Calu3 (cell line): ENCODE measurements at regions not wholly inside any gene's neighbourhood (a gene's known extent, or its start where the extent isn't known, plus 50 kb on each side); places are given as distances from the start of the nearest gene placed in this dataset.

Experiments
- BruUV-seq: library from RNA; stranded (reverse); fragments of 400-500 nt; replicated peaks from 2 replicates; lab custom pipeline; 2021; lab: Mats Ljungman, UMichigan
- CTCF ChIA-PET: fragments of 300-600 bp; sonication (Branson Sonifier 250); formaldehyde crosslinking; loops from one replicate; lab custom pipeline; 2022; ENCODE audit warnings: antibody characterized with exemption; lab: Charles Lee
- DNase-seq: peaks from one replicate; pipeline ENCODE4 v3.0.0; 2022
- H3K27ac Mint-ChIP-seq: one replicate; pipeline ENCODE4 v1.8.0; 2022; ENCODE audit warnings: mixed read lengths; ENCODE audit not compliant: unreplicated experiment
- H3K27me3 Mint-ChIP-seq: one replicate; pipeline ENCODE4 v1.8.0; 2022; ENCODE audit warnings: mixed read lengths; ENCODE audit not compliant: unreplicated experiment
- H3K36me3 Mint-ChIP-seq: one replicate; pipeline ENCODE4 v1.8.0; 2022; ENCODE audit warnings: mild to moderate bottlenecking, moderate library complexity, mixed read lengths; ENCODE audit not compliant: insufficient read depth, unreplicated experiment
- H3K4me1 Mint-ChIP-seq: one replicate; pipeline ENCODE4 v1.8.0; 2022; ENCODE audit warnings: mild to moderate bottlenecking, low read depth, mixed read lengths; ENCODE audit not compliant: unreplicated experiment
- H3K4me3 Mint-ChIP-seq: one replicate; pipeline ENCODE4 v1.8.0; 2022; ENCODE audit warnings: mild to moderate bottlenecking, low read depth, moderate library complexity, mixed read lengths; ENCODE audit not compliant: unreplicated experiment
- H3K9me3 Mint-ChIP-seq: one replicate; pipeline ENCODE4 v1.8.0; 2022; ENCODE audit warnings: low read depth, mixed read lengths; ENCODE audit not compliant: unreplicated experiment
- intact Hi-C: fragments of 100-400 bp; cut with micrococcal nuclease; formaldehyde crosslinking; loops from one replicate; pipeline ENCODE4 v1.10.0; 2022; ENCODE audit not compliant: unreplicated experiment
- TF ChIP-seq, protein P1 (sequence below): fragments of 200-600 bp; IDR thresholded peaks from one replicate; pipeline ENCODE4 v1.8.0; 2022; ENCODE audit warnings: antibody characterized with exemption; ENCODE audit not compliant: unreplicated experiment

- BruUV-seq, result no TSS peak
- CTCF ChIA-PET, result no interaction called here
- H3K27me3 Mint-ChIP-seq, result peaks cover 24% of the 10 kb centered on the region
- H3K4me1 Mint-ChIP-seq, result no peaks in the 10 kb centered on the region
- H3K27ac Mint-ChIP-seq, result no peak overlapping the region
- no peak overlapping the region for H3K4me3 Mint-ChIP-seq
- intact Hi-C loops, result loop anchor here (10.0 kb wide), 2 partner anchors 503 to 717 kb away; no protein-coding TSS in a partner anchor
- peaks cover 3% of the 10 kb centered on the region for H3K9me3 Mint-ChIP-seq
- DNase-seq, result no peak
- H3K36me3 Mint-ChIP-seq, result no peaks in the 10 kb centered on the region
- TF ChIP-seq, protein P1, sequence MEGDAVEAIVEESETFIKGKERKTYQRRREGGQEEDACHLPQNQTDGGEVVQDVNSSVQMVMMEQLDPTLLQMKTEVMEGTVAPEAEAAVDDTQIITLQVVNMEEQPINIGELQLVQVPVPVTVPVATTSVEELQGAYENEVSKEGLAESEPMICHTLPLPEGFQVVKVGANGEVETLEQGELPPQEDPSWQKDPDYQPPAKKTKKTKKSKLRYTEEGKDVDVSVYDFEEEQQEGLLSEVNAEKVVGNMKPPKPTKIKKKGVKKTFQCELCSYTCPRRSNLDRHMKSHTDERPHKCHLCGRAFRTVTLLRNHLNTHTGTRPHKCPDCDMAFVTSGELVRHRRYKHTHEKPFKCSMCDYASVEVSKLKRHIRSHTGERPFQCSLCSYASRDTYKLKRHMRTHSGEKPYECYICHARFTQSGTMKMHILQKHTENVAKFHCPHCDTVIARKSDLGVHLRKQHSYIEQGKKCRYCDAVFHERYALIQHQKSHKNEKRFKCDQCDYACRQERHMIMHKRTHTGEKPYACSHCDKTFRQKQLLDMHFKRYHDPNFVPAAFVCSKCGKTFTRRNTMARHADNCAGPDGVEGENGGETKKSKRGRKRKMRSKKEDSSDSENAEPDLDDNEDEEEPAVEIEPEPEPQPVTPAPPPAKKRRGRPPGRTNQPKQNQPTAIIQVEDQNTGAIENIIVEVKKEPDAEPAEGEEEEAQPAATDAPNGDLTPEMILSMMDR, result no peak
These were observed 676.9 kb downstream of the ADCYAP1 start for GRCh38 chr18:1581581-1581980.

DNA sequence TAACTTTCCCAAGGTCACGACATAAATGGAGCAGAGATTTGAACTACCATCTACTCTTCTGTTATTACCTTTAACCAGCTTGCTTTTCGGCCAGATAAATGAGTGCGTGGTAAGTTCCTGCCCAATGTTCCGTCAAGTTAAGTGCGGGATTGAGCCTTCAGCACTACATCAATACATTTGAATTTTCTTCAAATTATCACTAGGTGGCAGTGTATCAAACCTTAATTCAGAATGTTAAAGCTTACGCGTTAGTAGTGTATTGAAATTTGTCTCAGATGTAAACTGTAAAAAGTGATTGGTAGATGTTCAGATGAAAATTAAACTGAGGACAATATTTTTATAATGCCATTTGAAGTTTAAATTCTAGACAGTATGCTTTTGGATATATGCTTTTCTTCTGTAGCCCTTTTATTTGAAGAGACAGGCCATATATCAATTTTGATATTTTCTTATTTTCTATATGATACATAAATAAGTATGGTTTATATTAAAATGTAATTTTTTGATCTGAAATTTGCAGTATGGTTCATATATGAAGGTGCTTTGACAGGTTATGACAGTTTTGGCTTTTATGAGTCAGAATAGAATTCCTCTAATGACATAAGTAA, 681.3 kb downstream of the ADCYAP1 start:
- Mint-ChIP-seq H3K27ac (no peak overlapping the region), H3K4me3 (no peak overlapping the region), H3K4me1 (no peaks in the 10 kb centered on the region), H3K9me3 (no peaks in the 10 kb centered on the region), H3K27me3 (peaks cover 24% of the 10 kb centered on the region), H3K36me3 (no peaks in the 10 kb centered on the region)
- CTCF ChIA-PET, result interaction anchor here (1.0 to 1.7 kb wide), 4 partner anchors 11 to 498 kb away, joined by 3 to 11 read pairs (median 4); no protein-coding TSS in a partner anchor
- TF ChIP-seq, protein P1, result peak; percentile 42
- no peak for DNase-seq
- intact Hi-C loops, result loop anchor here (1.0 to 10.0 kb wide), 5 partner anchors 78 to 961 kb away; no protein-coding TSS in a partner anchor
- no TSS peak for BruUV-seq

DNA sequence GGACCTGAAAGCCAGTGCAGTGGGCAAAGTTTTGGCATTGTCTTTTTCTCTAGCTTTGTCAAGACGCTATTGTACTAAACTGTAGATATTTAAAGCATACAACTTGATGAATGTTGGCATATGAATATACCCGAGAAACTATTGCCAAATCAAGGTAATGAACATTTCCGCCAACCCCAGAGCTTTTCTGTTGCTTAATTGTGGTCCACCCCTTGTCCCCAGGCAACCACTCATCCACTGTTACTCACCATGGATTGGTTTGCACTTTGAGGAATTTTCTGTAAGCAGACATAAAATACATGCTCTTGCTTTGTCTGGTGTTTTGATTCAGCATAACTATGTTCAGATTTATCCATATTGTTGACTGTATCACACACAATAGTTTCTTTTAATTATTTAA, 688.4 kb downstream of the ADCYAP1 start:
- H3K4me1 Mint-ChIP-seq, result no peaks in the 10 kb centered on the region
- no peaks in the 10 kb centered on the region for H3K9me3 Mint-ChIP-seq
- intact Hi-C loops, result no loop called here
- no peak overlapping the region for H3K27ac Mint-ChIP-seq
- no peaks in the 10 kb centered on the region for H3K27me3 Mint-ChIP-seq
- no peaks in the 10 kb centered on the region for H3K36me3 Mint-ChIP-seq
- DNase-seq, result no peak
- CTCF ChIA-PET, result no interaction called here
- TF ChIP-seq, protein P1, result no peak
- no TSS peak for BruUV-seq
- no peak overlapping the region for H3K4me3 Mint-ChIP-seq

GRCh38 chr18:1595195-1595594, 690.5 kb downstream of the ADCYAP1 start:
- no peaks in the 10 kb centered on the region for H3K4me1 Mint-ChIP-seq
- CTCF ChIA-PET, result no interaction called here
- no peaks in the 10 kb centered on the region for H3K9me3 Mint-ChIP-seq
- H3K4me3 Mint-ChIP-seq, result no peak overlapping the region
- no TSS peak for BruUV-seq
- TF ChIP-seq, protein P1, result no peak
- no peak overlapping the region for H3K27ac Mint-ChIP-seq
- intact Hi-C loops, result no loop called here
- DNase-seq, result no peak
- no peaks in the 10 kb centered on the region for H3K27me3 Mint-ChIP-seq
- H3K36me3 Mint-ChIP-seq, result no peaks in the 10 kb centered on the region
